ENCODE measurements at regions not wholly inside any gene's neighbourhood (a gene's known extent, or its start where the extent isn't known, plus 50 kb on each side); places are given as distances from the start of the nearest gene placed in this dataset.

- TF ChIP-seq CTCF (IDR thresholded peaks at IDR 0.05): no peak
- TF ChIP-seq POLR2A (IDR thresholded peaks at IDR 0.05): no peak
- no peak for TF ChIP-seq EP300 (IDR thresholded peaks at IDR 0.05)
These were observed 240.0 kb downstream of the C16orf95 start for GRCh38 chr16:87076950-87077749.

Measured in ovary (tissue), 3 donors.